IMR-90 (cell line): ENCODE measurements at regions not wholly inside any gene's neighbourhood (a gene's known extent, or its start where the extent isn't known, plus 50 kb on each side); places are given as distances from the start of the nearest gene placed in this dataset.

Experiments
- ATAC-seq: fragments of 200-7000 bp; cut with Tn5 transposase; 2 replicates; pipeline ENCODE4 v1.9.1; 2020; ENCODE audit warnings: low read depth, mild to moderate bottlenecking, moderate library complexity
- BruUV-seq: library from RNA; stranded (reverse); fragments of 400-500 nt; replicated peaks from 2 replicates; lab custom pipeline; 2021; lab: Mats Ljungman, UMichigan
- CTCF ChIA-PET: fragments of 300-600 bp; formaldehyde crosslinking; extraction: SDS; loops from one replicate; lab custom pipeline; 2021; ENCODE audit warnings: antibody characterized with exemption; lab: Yijun Ruan, JAX
- POLR2A ChIA-PET: fragments of 300-600 bp; sonication (Branson Sonifier 250); formaldehyde crosslinking; loops from one replicate; lab custom pipeline; 2022; ENCODE audit warnings: antibody characterized with exemption; ENCODE audit not compliant: unreplicated experiment; lab: Charles Lee
- DNase-seq: peaks from one replicate; pipeline ENCODE4 v3.0.0; 2013
- H2AFZ ChIP-seq: replicated peaks from 2 replicates; pipeline ENCODE3; 2013; ENCODE audit warnings: low read length, mild to moderate bottlenecking; ENCODE audit not compliant: poor library complexity
- H2AK5ac ChIP-seq: 2 replicates; pipeline ENCODE4 v1.6.1; 2013; ENCODE audit warnings: low read depth, low read length, inconsistent platforms
- H2AK9ac ChIP-seq: replicated peaks from 2 replicates; pipeline ENCODE3; 2013; ENCODE audit warnings: mild to moderate bottlenecking, low read depth, low read length, moderate library complexity; ENCODE audit not compliant: poor library complexity
- H2BK120ac ChIP-seq: 2 replicates; pipeline ENCODE4 v1.6.1; 2013; ENCODE audit warnings: low read depth, low read length, inconsistent platforms
- H2BK15ac ChIP-seq: 3 replicates; pipeline ENCODE4 v1.6.1; 2013; ENCODE audit warnings: low read depth, low read length, inconsistent platforms
- H2BK20ac ChIP-seq: 2 replicates; pipeline ENCODE4 v1.6.1; 2013; ENCODE audit warnings: low read depth, mild to moderate bottlenecking, inconsistent platforms, low read length, moderate library complexity
- H2BK5ac ChIP-seq: 2 replicates; pipeline ENCODE4 v1.6.1; 2013; ENCODE audit warnings: mild to moderate bottlenecking, low read depth, low read length, inconsistent platforms; ENCODE audit not compliant: poor library complexity, severe bottlenecking
- H3K14ac ChIP-seq: replicated peaks from 2 replicates; pipeline ENCODE4 v1.6.1; 2013; ENCODE audit warnings: low read depth, low read length, inconsistent platforms
- H3K18ac ChIP-seq: 2 replicates; pipeline ENCODE4 v1.6.1; 2013; ENCODE audit warnings: low read depth, low read length, control low read depth
- H3K23ac ChIP-seq: 2 replicates; pipeline ENCODE4 v1.6.1; 2013; ENCODE audit warnings: low read depth, low read length, inconsistent platforms
- H3K27ac ChIP-seq: 2 replicates; pipeline ENCODE4 v1.5.1; 2013; ENCODE audit warnings: mild to moderate bottlenecking, control low read depth, low read length; ENCODE audit not compliant: insufficient read depth
- H3K27me3 ChIP-seq: 2 replicates; pipeline ENCODE4 v1.6.1; 2013; ENCODE audit warnings: low read length; ENCODE audit not compliant: control insufficient read depth, insufficient read depth
- H3K36me3 ChIP-seq: 2 replicates; pipeline ENCODE4 v1.6.1; 2013; ENCODE audit warnings: low read length, mixed read lengths; ENCODE audit not compliant: control insufficient read depth, insufficient read depth
- H3K4ac ChIP-seq: 2 replicates; pipeline ENCODE4 v1.6.1; 2013; ENCODE audit warnings: low read depth, low read length, inconsistent platforms
- H3K4me1 ChIP-seq: 2 replicates; pipeline ENCODE4 v1.6.1; 2013; ENCODE audit warnings: low read length, mixed read lengths; ENCODE audit not compliant: control insufficient read depth, insufficient read depth
- H3K4me2 ChIP-seq: 2 replicates; pipeline ENCODE4 v1.6.1; 2013; ENCODE audit warnings: low read depth, mild to moderate bottlenecking, control low read depth, low read length, moderate library complexity
- H3K4me3 ChIP-seq: 2 replicates; pipeline ENCODE4 v1.5.1; 2013; ENCODE audit warnings: low read depth, mild to moderate bottlenecking, control low read depth, low read length, moderate library complexity; ENCODE audit not compliant: insufficient read depth
- H3K56ac ChIP-seq: 2 replicates; pipeline ENCODE4 v1.6.1; 2013; ENCODE audit warnings: low read length, inconsistent platforms; ENCODE audit not compliant: insufficient read depth; ENCODE audit errors: extremely low read depth
- H3K79me1 ChIP-seq, 2 experiments: 2 replicates each; pipeline ENCODE4 v1.6.1; 2013; ENCODE audit warnings: low read length in 2 of 2, inconsistent platforms in 1 of 2, low read depth in 1 of 2
- H3K9ac ChIP-seq: 2 replicates; pipeline ENCODE4 v1.6.1; 2013; ENCODE audit warnings: low read depth, low read length, control low read depth
- H3K9me1 ChIP-seq: 2 replicates; pipeline ENCODE4 v1.6.1; 2013; ENCODE audit warnings: low read length, inconsistent platforms; ENCODE audit not compliant: insufficient read depth
- H3K9me3 ChIP-seq: 2 replicates; pipeline ENCODE4 v1.6.1; 2013; ENCODE audit warnings: low read length; ENCODE audit not compliant: control insufficient read depth, insufficient read depth
- H4K20me1 ChIP-seq: 2 replicates; pipeline ENCODE4 v1.6.1; 2013; ENCODE audit warnings: low read length, inconsistent platforms; ENCODE audit not compliant: insufficient read depth
- H4K5ac ChIP-seq: 2 replicates; pipeline ENCODE4 v1.6.1; 2013; ENCODE audit warnings: mild to moderate bottlenecking, low read depth, low read length, control low read depth
- H4K8ac ChIP-seq, 2 experiments: 2 replicates each; pipeline ENCODE4 v1.6.1; 2013; ENCODE audit warnings: low read depth in 2 of 2, low read length in 2 of 2, control low read depth in 1 of 2, inconsistent platforms in 1 of 2
- H4K91ac ChIP-seq: 2 replicates; pipeline ENCODE4 v1.6.1; 2013; ENCODE audit warnings: low read depth, low read length, inconsistent platforms; ENCODE audit not compliant: insufficient read depth
- BHLHE40 ChIP-seq: fragments of 150-350 bp; IDR thresholded peaks from 2 replicates; pipeline ENCODE4 v1.6.1; 2016; ENCODE audit warnings: mild to moderate bottlenecking, low read depth, low read length
- CEBPB ChIP-seq: IDR thresholded peaks from 2 replicates; pipeline ENCODE4 v1.6.1; 2012; ENCODE audit warnings: low read depth, low read length, improper control_type of control experiment
- CTCF ChIP-seq: conservative IDR thresholded peaks from 2 replicates; pipeline ENCODE4 v1.5.1; 2012; ENCODE audit warnings: mild to moderate bottlenecking, low read depth, low read length, improper control_type of control experiment
- ELK1 ChIP-seq: fragments of 150-350 bp; IDR thresholded peaks from 2 replicates; pipeline ENCODE4 v1.6.1; 2016; ENCODE audit warnings: low read depth, mild to moderate bottlenecking, low read length, moderate library complexity, borderline replicate concordance
- FOS ChIP-seq: fragments of 150-350 bp; IDR thresholded peaks from 2 replicates; pipeline ENCODE4 v1.6.1; 2016; ENCODE audit warnings: low read depth, low read length
- NFE2L2 ChIP-seq: fragments of 150-350 bp; IDR thresholded peaks from 2 replicates; pipeline ENCODE4 v1.6.1; 2016; ENCODE audit warnings: low read depth, mild to moderate bottlenecking, low read length
- POLR2A ChIP-seq: IDR thresholded peaks from 2 replicates; pipeline ENCODE4 v1.6.1; 2012; ENCODE audit warnings: mild to moderate bottlenecking, low read depth, low read length
- RFX5 ChIP-seq: IDR thresholded peaks from 2 replicates; pipeline ENCODE4 v1.8.0; 2012; ENCODE audit warnings: low read depth, mild to moderate bottlenecking, low read length, moderate library complexity
- SMC3 ChIP-seq: fragments of 150-350 bp; IDR thresholded peaks from 2 replicates; pipeline ENCODE4 v1.6.1; 2016; ENCODE audit warnings: low read depth, mild to moderate bottlenecking, antibody characterized with exemption, low read length, moderate library complexity
- USF2 ChIP-seq: fragments of 150-350 bp; IDR thresholded peaks from 2 replicates; pipeline ENCODE4 v1.6.1; 2017; ENCODE audit warnings: mild to moderate bottlenecking, antibody characterized with exemption, low read length, low read depth
- WGBS, 2 experiments: methylation state at CpG; one replicate each; pipeline versions ENCODE4 v1.1.5 to v1.1.7; 2013; ENCODE audit warnings: missing lambda C conversion rate in 2 of 2; ENCODE audit not compliant: insufficient read length in 1 of 2; ENCODE audit errors: extremely low coverage in 2 of 2; 5-methylcytosine and 5-hydroxymethylcytosine counted together
- dilution Hi-C: fragments of 300-500 bp; cut with HindIII; formaldehyde crosslinking; loops from one replicate; pipeline ENCODE4 v1.14.3; 2018; ENCODE audit warnings: low sequenced_read_pairs; ENCODE audit not compliant: unreplicated experiment
- in situ Hi-C: fragments of 300-500 bp; cut with MboI; formaldehyde crosslinking; loops from 3 replicates; pipeline ENCODE4 v1.14.3; 2019; ENCODE audit warnings: low sequenced_read_pairs, inconsistent platforms, mixed read lengths
- intact Hi-C: fragments of 100-400 bp; cut with micrococcal nuclease; formaldehyde crosslinking; loops from 2 replicates; pipeline ENCODE4 v1.10.0; 2022

- H2AK5ac ChIP-seq, result no peak overlapping the region
- no peaks in the 10 kb centered on the region for H4K20me1 ChIP-seq
- DNase-seq, result no peak
- no peak overlapping the region for H3K27ac ChIP-seq
- H3K79me1 ChIP-seq, result no peaks in the 10 kb centered on the region
- H2AK9ac ChIP-seq, result no peak overlapping the region
- H3K9ac ChIP-seq, result no peak overlapping the region
- H2BK20ac ChIP-seq, result no peak overlapping the region
- H2BK5ac ChIP-seq, result no peak overlapping the region
- no peak overlapping the region for H3K14ac ChIP-seq
- H3K4me2 ChIP-seq, result no peak overlapping the region
- in situ Hi-C loops (no loop called here), intact Hi-C loops (no loop called here), dilution Hi-C loops (no loop called here)
- no TSS peak for BruUV-seq
- no peak overlapping the region for H4K5ac ChIP-seq
- H2AFZ ChIP-seq, result no peak overlapping the region
- no peak overlapping the region for H2BK120ac ChIP-seq
- WGBS, 2 experiments, result 33% methylated on average over 1 of the region's 12 CpGs; no CpG with 5 or more reads in 1 of the 2 experiments
- H3K18ac ChIP-seq, result no peak overlapping the region
- no peaks in the 10 kb centered on the region for H3K27me3 ChIP-seq
- no peak overlapping the region for H4K8ac ChIP-seq
- H3K4ac ChIP-seq, result no peak overlapping the region
- POLR2A ChIA-PET, result no interaction called here
- no peak overlapping the region for H4K91ac ChIP-seq
- H3K9me1 ChIP-seq, result no peaks in the 10 kb centered on the region
- ATAC-seq, result no peak
- H2BK15ac ChIP-seq, result no peak overlapping the region
- TF ChIP-seq CEBPB, result no peak
- TF ChIP-seq ELK1, result no peak
- TF ChIP-seq RFX5, result no peak
- no peak for TF ChIP-seq POLR2A
- TF ChIP-seq NFE2L2, result no peak
- no peak for TF ChIP-seq BHLHE40
- no peak for TF ChIP-seq FOS
- no peak for TF ChIP-seq CTCF
- no peak for TF ChIP-seq SMC3
- TF ChIP-seq USF2, result no peak
- H3K9me3 ChIP-seq, result peaks cover 60% of the 10 kb centered on the region
- no peaks in the 10 kb centered on the region for H3K36me3 ChIP-seq
- H3K4me3 ChIP-seq, result no peak overlapping the region
- no peak overlapping the region for H3K56ac ChIP-seq
- no peak overlapping the region for H3K23ac ChIP-seq
- H3K4me1 ChIP-seq, result no peaks in the 10 kb centered on the region
- CTCF ChIA-PET, result no interaction called here
Measured at GRCh38 chr5:3214838-3215374, 380.7 kb upstream of the IRX1 start.
